ENCODE measurements at regions not wholly inside any gene's neighbourhood (a gene's known extent, or its start where the extent isn't known, plus 50 kb on each side); places are given as distances from the start of the nearest gene placed in this dataset.
A peak's percentile ranks its signal among the peaks of the same experiment; 100 is the strongest.

- no peak for TF ChIP-seq CTCF (IDR thresholded peaks at IDR 0.05)
- DNase-seq (ENCODE audit: low spot score): peak; percentile 18
- Histone ChIP-seq H3K4me3 (no peak overlapping the region), H3K27me3 (no peaks in the 10 kb centered on the region), H3K4me1 (no peaks in the 10 kb centered on the region), H3K9me3 (no peaks in the 10 kb centered on the region), H3K36me3 (no peaks in the 10 kb centered on the region), H3K27ac (no peak overlapping the region)
These were observed 486.4 kb downstream of the TSHZ3 start for GRCh38 chr19:30862876-30863275.

GRCh38 chr19:30861919-30862318, 487.3 kb downstream of the TSHZ3 start:
- Histone ChIP-seq H3K27ac (no peak overlapping the region), H3K36me3 (no peaks in the 10 kb centered on the region), H3K27me3 (no peaks in the 10 kb centered on the region), H3K4me3 (no peak overlapping the region), H3K9me3 (no peaks in the 10 kb centered on the region), H3K4me1 (no peaks in the 10 kb centered on the region)
- TF ChIP-seq CTCF (IDR thresholded peaks at IDR 0.05): no peak
- DNase-seq (ENCODE audit: low spot score): peak; percentile 34

- no peaks in the 10 kb centered on the region for H3K9me3 ChIP-seq
- TF ChIP-seq CTCF (IDR thresholded peaks at IDR 0.05): no peak
- no peaks in the 10 kb centered on the region for H3K4me1 ChIP-seq
- H3K36me3 ChIP-seq: no peaks in the 10 kb centered on the region
- no peak overlapping the region for H3K27ac ChIP-seq
- DNase-seq (ENCODE audit: low spot score): no peak
- H3K4me3 ChIP-seq: no peak overlapping the region
- no peaks in the 10 kb centered on the region for H3K27me3 ChIP-seq
These were observed 485.8 kb downstream of the ZNF536 start for GRCh38 chr19:30857966-30858490.

DNA sequence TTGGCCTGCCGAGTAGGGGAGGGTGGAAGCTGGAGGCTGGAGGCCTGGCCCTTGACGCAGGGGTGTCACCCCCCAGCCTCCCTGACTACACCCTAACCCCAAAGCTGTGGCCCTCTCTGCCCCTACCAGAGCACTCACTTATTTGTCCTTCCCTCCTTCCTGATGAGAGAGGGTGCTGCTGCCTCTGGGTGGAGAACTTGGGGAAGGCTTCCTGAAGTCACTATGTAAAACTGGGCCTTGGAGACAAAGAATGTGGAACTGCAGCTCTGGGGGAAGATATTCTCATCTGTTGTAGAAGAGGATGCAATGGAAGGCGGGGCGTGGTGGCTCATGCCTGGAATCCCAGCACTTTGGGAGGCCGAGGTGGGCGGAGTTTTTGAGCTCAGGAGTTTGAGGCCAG, 485.2 kb downstream of the ZNF536 start:
- DNase-seq (ENCODE audit: low spot score): peak; percentile 57
- H3K27ac ChIP-seq: no peak overlapping the region
- TF ChIP-seq CTCF (IDR thresholded peaks at IDR 0.05): no peak
- no peak overlapping the region for H3K4me3 ChIP-seq
- H3K9me3 ChIP-seq: no peaks in the 10 kb centered on the region
- H3K4me1 ChIP-seq: no peaks in the 10 kb centered on the region
- H3K27me3 ChIP-seq: no peaks in the 10 kb centered on the region
- no peaks in the 10 kb centered on the region for H3K36me3 ChIP-seq

DNA sequence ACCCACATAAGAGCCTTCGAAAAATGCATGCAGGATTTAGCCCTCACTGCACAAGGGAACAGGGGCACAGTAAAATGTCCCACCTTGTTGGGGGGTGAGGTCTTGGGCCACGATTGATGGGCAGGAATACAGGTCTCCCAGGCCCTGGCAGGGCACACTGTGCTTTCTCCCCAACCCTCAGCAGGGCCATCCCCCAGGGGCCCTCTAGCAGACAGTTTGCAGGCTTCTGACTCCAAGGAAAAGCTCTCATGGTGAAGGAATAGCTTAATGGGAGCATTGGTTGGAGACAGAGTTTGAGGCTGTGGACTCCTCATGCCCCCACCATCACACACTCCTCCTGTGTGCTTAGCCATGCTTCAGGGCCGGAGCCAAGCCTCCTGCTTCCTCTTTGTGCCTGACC, 484.6 kb downstream of the ZNF536 start:
- peak; percentile 13 for DNase-seq (ENCODE audit: low spot score)
- Histone ChIP-seq H3K9me3 (no peaks in the 10 kb centered on the region), H3K36me3 (no peaks in the 10 kb centered on the region), H3K27ac (no peak overlapping the region), H3K4me3 (no peak overlapping the region), H3K4me1 (no peaks in the 10 kb centered on the region), H3K27me3 (no peaks in the 10 kb centered on the region)
- no peak for TF ChIP-seq CTCF (IDR thresholded peaks at IDR 0.05)

- H3K4me1 ChIP-seq: no peaks in the 10 kb centered on the region
- no peaks in the 10 kb centered on the region for H3K27me3 ChIP-seq
- H3K9me3 ChIP-seq: no peaks in the 10 kb centered on the region
- DNase-seq (ENCODE audit: low spot score): no peak
- no peak overlapping the region for H3K4me3 ChIP-seq
- TF ChIP-seq CTCF (IDR thresholded peaks at IDR 0.05): no peak
- no peaks in the 10 kb centered on the region for H3K36me3 ChIP-seq
- H3K27ac ChIP-seq: no peak overlapping the region
These were observed 484.2 kb downstream of the ZNF536 start for GRCh38 chr19:30856376-30856775.

Measured in right atrium auricular region (tissue), 2 donors.